ENCODE measurements at regions not wholly inside any gene's neighbourhood (a gene's known extent, or its start where the extent isn't known, plus 50 kb on each side); places are given as distances from the start of the nearest gene placed in this dataset.

DNA sequence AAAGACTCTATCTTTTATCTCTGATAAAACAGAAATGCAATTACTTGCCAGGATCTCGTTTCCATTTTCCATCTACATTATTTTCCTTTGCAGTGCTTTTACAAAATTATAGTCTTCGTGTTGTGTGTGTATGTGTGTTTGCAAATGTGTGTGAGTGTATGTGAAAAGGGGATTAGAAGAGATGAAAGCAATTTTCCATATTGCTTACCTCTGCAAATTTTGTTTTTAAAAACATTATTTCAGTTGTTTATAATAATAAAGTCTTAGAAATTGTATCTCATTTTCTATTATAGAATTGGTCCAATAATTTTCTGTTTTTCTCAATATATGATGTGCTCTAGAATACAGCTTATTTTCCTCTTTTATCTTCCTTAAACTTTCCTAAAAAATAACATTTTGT is 421.3 kb upstream of the ANKRD30A start:
- H3K4me3 ChIP-seq (replicated peaks; ENCODE audit: low read depth, low read length), result no peak overlapping the region
- H3K36me3 ChIP-seq (ENCODE audit: control insufficient read depth, insufficient read depth, low read length), result no peaks in the 10 kb centered on the region
- DNase-seq (ENCODE audit: extremely low read depth, insufficient read length), result no peak
- TF ChIP-seq, protein P1, sequence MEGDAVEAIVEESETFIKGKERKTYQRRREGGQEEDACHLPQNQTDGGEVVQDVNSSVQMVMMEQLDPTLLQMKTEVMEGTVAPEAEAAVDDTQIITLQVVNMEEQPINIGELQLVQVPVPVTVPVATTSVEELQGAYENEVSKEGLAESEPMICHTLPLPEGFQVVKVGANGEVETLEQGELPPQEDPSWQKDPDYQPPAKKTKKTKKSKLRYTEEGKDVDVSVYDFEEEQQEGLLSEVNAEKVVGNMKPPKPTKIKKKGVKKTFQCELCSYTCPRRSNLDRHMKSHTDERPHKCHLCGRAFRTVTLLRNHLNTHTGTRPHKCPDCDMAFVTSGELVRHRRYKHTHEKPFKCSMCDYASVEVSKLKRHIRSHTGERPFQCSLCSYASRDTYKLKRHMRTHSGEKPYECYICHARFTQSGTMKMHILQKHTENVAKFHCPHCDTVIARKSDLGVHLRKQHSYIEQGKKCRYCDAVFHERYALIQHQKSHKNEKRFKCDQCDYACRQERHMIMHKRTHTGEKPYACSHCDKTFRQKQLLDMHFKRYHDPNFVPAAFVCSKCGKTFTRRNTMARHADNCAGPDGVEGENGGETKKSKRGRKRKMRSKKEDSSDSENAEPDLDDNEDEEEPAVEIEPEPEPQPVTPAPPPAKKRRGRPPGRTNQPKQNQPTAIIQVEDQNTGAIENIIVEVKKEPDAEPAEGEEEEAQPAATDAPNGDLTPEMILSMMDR (IDR thresholded peaks at IDR 0.05; ENCODE audit: insufficient read depth, low read length, poor library complexity, severe bottlenecking), result no peak
- no peaks in the 10 kb centered on the region for H3K27me3 ChIP-seq (replicated peaks; ENCODE audit: control insufficient read depth, insufficient read depth, low read length)

GRCh38 chr10:36703179-36703578 is 422.2 kb upstream of the ANKRD30A start:
- Histone ChIP-seq H3K36me3 (ENCODE audit: control insufficient read depth, insufficient read depth, low read length) (no peaks in the 10 kb centered on the region), H3K4me3 (replicated peaks; ENCODE audit: low read depth, low read length) (no peak overlapping the region), H3K27me3 (replicated peaks; ENCODE audit: control insufficient read depth, insufficient read depth, low read length) (no peaks in the 10 kb centered on the region)
- no peak for DNase-seq (ENCODE audit: extremely low read depth, insufficient read length)
- TF ChIP-seq, protein P1 (IDR thresholded peaks at IDR 0.05; ENCODE audit: insufficient read depth, low read length, poor library complexity, severe bottlenecking), result no peak

DNA sequence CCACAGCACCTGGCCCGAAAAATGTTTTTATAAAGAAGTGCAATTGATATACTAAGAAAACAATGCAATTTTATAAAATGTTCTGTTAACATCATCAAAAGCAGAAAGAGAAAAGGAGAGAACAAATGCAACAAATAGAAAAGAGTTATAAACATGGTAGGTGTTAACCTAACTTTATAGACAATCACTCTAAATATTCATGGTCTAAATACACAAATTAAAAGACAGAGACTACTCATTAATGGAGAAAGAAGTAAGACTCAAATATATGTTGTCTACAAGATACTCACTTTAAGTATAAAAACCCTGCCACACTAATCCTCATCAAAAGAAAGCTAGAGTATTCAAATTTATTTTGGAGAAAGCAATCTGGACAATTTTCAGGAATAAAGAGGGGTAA is 425.3 kb upstream of the ANKRD30A start:
- no peaks in the 10 kb centered on the region for H3K27me3 ChIP-seq (replicated peaks; ENCODE audit: control insufficient read depth, insufficient read depth, low read length)
- TF ChIP-seq, protein P1 (IDR thresholded peaks at IDR 0.05; ENCODE audit: insufficient read depth, low read length, poor library complexity, severe bottlenecking), result no peak
- no peak for DNase-seq (ENCODE audit: extremely low read depth, insufficient read length)

DNA sequence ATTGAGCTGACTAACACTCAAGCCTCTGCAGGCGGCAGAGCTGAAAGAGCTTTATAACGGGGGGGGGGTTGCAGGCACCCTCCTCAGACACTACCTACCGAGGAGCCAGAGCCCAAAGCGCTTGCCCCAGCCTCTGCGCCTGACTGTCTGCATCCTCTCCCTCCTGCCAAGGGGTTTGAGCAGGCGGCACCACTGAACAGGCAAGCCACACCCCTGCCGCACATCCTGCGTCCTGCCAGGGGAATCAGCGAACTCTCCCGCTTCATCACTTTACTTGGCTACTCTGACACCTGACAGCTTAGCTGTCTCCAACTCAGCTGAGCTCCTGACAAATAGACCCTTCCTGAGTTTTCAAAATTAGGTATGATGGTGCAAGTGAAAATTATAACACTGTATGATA is 432.6 kb upstream of the ANKRD30A start:
- DNase-seq (ENCODE audit: extremely low read depth, insufficient read length), result no peak
- TF ChIP-seq, protein P1 (IDR thresholded peaks at IDR 0.05; ENCODE audit: insufficient read depth, low read length, poor library complexity, severe bottlenecking), result no peak
- Histone ChIP-seq H3K27me3 (replicated peaks; ENCODE audit: control insufficient read depth, insufficient read depth, low read length) (no peaks in the 10 kb centered on the region), H3K36me3 (ENCODE audit: control insufficient read depth, insufficient read depth, low read length) (no peaks in the 10 kb centered on the region), H3K4me3 (replicated peaks; ENCODE audit: low read depth, low read length) (no peak overlapping the region)

More for the DNA sequence above, 425.3 kb upstream of the ANKRD30A start:
- no peak overlapping the region for H3K4me3 ChIP-seq (replicated peaks; ENCODE audit: low read depth, low read length)
- no peaks in the 10 kb centered on the region for H3K36me3 ChIP-seq (ENCODE audit: control insufficient read depth, insufficient read depth, low read length)

- H3K36me3 ChIP-seq (ENCODE audit: control insufficient read depth, insufficient read depth, low read length), result no peaks in the 10 kb centered on the region
- TF ChIP-seq, protein P1 (IDR thresholded peaks at IDR 0.05; ENCODE audit: insufficient read depth, low read length, poor library complexity, severe bottlenecking), result no peak
Measured at GRCh38 chr10:36688717-36689116, 436.7 kb upstream of the ANKRD30A start.

GRCh38 chr10:36683421-36683820 is 442.0 kb upstream of the ANKRD30A start:
- TF ChIP-seq, protein P1 (IDR thresholded peaks at IDR 0.05; ENCODE audit: insufficient read depth, low read length, poor library complexity, severe bottlenecking), result no peak
- Histone ChIP-seq H3K27me3 (replicated peaks; ENCODE audit: control insufficient read depth, insufficient read depth, low read length) (no peaks in the 10 kb centered on the region), H3K4me3 (replicated peaks; ENCODE audit: low read depth, low read length) (no peak overlapping the region), H3K36me3 (ENCODE audit: control insufficient read depth, insufficient read depth, low read length) (no peaks in the 10 kb centered on the region)
- no peak for DNase-seq (ENCODE audit: extremely low read depth, insufficient read length)

More at GRCh38 chr10:36688717-36689116, 436.7 kb upstream of the ANKRD30A start:
- no peak for DNase-seq (ENCODE audit: extremely low read depth, insufficient read length)
- Histone ChIP-seq H3K4me3 (replicated peaks; ENCODE audit: low read depth, low read length) (no peak overlapping the region), H3K27me3 (replicated peaks; ENCODE audit: control insufficient read depth, insufficient read depth, low read length) (no peaks in the 10 kb centered on the region)
